Hepatocyte (in vitro differentiated cells): ENCODE measurements at regions not wholly inside any gene's neighbourhood (a gene's known extent, or its start where the extent isn't known, plus 50 kb on each side); places are given as distances from the start of the nearest gene placed in this dataset.

Experiments
- EZH2 ChIP-seq: fragments of 200-600 bp; sonication (generic); IDR thresholded peaks from 2 replicates; pipeline ENCODE4 v1.6.1; 2016; ENCODE audit warnings: antibody characterized with exemption, mild to moderate bottlenecking, borderline replicate concordance
- TF ChIP-seq, protein P1 (sequence below): fragments of 200-600 bp; sonication (generic); IDR thresholded peaks from 2 replicates; pipeline ENCODE4 v1.5.1; 2016; ENCODE audit warnings: antibody characterized with exemption, mild to moderate bottlenecking; ENCODE audit not compliant: poor library complexity

DNA sequence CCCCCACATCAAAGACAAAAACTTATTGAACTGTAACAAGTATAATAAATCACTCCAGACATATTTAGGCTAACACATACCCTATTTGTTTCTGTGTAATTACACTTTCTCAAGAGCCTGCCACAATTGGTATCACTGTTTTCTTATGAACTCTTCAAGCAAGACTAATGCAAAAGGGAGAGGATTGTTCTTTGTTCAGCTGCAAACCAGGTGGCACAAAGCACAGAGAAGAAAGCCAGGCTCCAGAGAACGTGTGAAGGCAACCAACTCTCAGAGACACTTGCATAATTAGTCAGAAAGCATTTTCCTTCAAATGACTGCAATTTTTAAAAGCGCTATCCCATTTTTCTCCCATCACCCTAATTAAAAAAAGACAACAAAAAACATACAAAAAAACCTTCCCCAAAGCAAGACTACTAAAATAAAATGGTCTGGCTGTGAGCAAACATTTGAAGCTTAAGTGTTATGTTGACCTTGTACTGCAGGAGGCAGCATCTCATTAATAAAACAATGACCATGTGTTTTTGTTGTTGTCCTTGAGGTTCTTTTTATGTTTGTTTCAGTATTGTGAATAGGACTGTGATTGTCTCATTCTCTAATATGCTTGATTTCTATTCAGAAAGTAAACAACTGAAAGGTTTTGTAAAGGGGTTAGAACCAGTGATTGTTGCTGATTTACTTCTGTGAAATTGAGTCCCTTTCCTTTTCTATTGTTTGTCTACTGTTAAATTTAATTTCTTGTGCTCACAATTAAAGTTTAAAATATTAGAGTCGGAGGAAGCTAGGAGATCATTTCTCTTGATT, 452.7 kb upstream of the PDE3A start:
- TF ChIP-seq, protein P1, sequence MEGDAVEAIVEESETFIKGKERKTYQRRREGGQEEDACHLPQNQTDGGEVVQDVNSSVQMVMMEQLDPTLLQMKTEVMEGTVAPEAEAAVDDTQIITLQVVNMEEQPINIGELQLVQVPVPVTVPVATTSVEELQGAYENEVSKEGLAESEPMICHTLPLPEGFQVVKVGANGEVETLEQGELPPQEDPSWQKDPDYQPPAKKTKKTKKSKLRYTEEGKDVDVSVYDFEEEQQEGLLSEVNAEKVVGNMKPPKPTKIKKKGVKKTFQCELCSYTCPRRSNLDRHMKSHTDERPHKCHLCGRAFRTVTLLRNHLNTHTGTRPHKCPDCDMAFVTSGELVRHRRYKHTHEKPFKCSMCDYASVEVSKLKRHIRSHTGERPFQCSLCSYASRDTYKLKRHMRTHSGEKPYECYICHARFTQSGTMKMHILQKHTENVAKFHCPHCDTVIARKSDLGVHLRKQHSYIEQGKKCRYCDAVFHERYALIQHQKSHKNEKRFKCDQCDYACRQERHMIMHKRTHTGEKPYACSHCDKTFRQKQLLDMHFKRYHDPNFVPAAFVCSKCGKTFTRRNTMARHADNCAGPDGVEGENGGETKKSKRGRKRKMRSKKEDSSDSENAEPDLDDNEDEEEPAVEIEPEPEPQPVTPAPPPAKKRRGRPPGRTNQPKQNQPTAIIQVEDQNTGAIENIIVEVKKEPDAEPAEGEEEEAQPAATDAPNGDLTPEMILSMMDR = peak; percentile 72
- TF ChIP-seq EZH2 = no peak
